Peyer's patch (tissue), 4 donors: ENCODE measurements at regions not wholly inside any gene's neighbourhood (a gene's known extent, or its start where the extent isn't known, plus 50 kb on each side); places are given as distances from the start of the nearest gene placed in this dataset.
A peak's percentile ranks its signal among the peaks of the same experiment; 100 is the strongest.

ENCODE experiments used
- DNase-seq, 3 donors: peaks; one replicate each; pipeline ENCODE4 v3.0.0-alpha.2; 2017 to 2019
- H3K27ac ChIP-seq, 4 donors: fragments of 200-600 bp; sonication (generic); one replicate each; pipeline ENCODE4 v1.5.1; 2016 to 2019
- H3K27me3 ChIP-seq, 2 donors: fragments of 200-600 bp; sonication (generic); one replicate each; pipeline ENCODE4 v1.5.1; 2019
- H3K36me3 ChIP-seq, 3 donors: fragments of 200-600 bp; sonication (generic); one replicate each; pipeline ENCODE4 v1.5.1; 2016 to 2019
- H3K4me1 ChIP-seq, 4 donors: fragments of 200-600 bp; sonication (generic); one replicate each; pipeline ENCODE4 v1.5.1; 2016 to 2019
- H3K4me3 ChIP-seq, 4 donors: fragments of 200-600 bp; sonication (generic); 1 replicate in 3 of 4; 2 replicates in 1 of 4; pipeline ENCODE4 v1.5.1; 2016 to 2019; ENCODE audit warnings: mild to moderate bottlenecking in 1 of 4
- H3K9me3 ChIP-seq, 4 donors: fragments of 200-600 bp; sonication (generic); one replicate each; pipeline ENCODE4 v1.5.1; 2016 to 2019; ENCODE audit warnings: mild to moderate bottlenecking in 1 of 4
- CTCF ChIP-seq, 6 experiments: fragments of 450-650 bp in 4 of 6; fragments of 200-600 bp in 2 of 6; sonication (generic) in 1 of 6; IDR thresholded peaks; one replicate each; pipeline ENCODE4 v1.5.1; 2017 to 2019; ENCODE audit warnings: antibody characterized with exemption in 6 of 6, mild to moderate bottlenecking in 3 of 6, moderate library complexity in 1 of 6
- POLR2A ChIP-seq, 2 donors: fragments of 450-650 bp; IDR thresholded peaks; one replicate each; pipeline ENCODE4 v1.5.1; 2017; ENCODE audit warnings: antibody characterized with exemption in 2 of 2, mild to moderate bottlenecking in 2 of 2, moderate library complexity in 2 of 2

DNA sequence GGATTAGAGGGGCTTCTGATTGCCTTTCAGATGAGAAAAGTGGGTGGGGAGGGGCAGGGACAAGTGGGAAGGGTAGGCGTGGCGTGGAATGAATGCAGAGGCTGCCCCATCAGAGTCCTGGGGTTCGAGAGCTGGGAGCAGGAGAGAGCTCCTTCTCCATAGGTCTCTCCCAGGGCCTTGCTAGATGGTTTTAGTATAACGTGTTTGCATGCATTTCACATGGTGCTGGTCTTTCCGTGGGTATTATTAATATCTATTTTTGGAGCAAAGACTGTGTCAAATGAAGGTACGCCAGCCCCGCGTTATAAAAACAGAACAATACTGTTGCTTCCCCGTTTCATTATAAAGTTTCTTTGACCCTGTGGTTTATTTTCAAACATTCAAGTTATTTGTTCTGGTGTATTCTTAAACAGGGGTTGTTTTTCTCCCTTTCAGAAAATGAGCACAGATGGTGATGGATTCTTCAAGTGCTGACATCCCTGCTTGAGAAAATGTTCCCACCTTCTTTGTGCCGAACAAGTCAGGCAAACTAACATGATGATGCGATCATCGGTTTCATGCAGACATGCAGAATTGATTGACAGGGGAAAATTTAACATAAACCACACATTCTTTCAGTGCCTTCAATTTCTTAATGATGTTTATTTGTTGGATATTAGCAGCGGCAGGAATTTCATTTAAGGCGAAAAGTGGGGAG is 62.1 kb upstream of the ZNF536 start:
- TF ChIP-seq CTCF (IDR thresholded peaks at IDR 0.05) (no peak), POLR2A (IDR thresholded peaks at IDR 0.05) (no peak)
- Histone ChIP-seq H3K27ac (no peak overlapping the region), H3K9me3 (no peaks in the 10 kb centered on the region), H3K4me1 (no peaks in the 10 kb centered on the region), H3K36me3 (no peaks in the 10 kb centered on the region), H3K27me3 (no peaks in the 10 kb centered on the region), H3K4me3 (no peak overlapping the region)
- no peak for DNase-seq

DNA sequence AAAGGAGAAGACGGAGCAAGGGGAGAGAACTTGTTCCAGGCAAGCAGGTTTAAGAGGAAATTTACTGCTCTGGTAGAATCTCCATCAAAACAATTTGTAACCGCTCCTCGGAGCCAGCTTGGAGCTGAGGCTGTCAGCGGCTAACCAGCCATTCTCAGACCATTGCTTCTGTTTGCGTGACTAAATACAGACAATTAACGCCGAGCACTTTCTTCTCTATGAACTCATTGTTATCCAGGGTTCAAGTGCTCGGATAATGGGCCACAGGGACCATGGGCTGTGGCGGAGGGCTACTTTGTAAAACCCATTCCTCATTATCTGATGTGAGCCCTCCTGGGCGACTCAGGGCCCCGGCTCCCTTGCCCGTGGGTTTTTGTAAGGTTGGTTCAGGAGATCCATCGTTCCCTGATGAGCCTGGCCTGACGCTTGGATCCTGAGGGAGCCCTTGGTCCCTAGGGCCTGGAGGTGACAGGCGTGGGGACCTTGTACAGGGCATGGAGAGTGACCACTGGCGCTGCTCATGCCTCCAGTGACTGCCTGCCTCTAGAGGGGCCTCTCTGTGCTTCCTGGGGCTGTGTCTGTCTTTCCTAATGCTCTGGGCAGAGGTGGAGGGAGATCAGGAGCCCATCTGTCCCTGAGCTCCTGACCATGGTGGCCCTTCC is 61.5 kb upstream of the ZNF536 start:
- no peaks in the 10 kb centered on the region for H3K27me3 ChIP-seq
- no peaks in the 10 kb centered on the region for H3K9me3 ChIP-seq
- TF ChIP-seq POLR2A (IDR thresholded peaks at IDR 0.05) = no peak
- TF ChIP-seq CTCF (IDR thresholded peaks at IDR 0.05) = no peak
- H3K4me3 ChIP-seq = no peak overlapping the region
- DNase-seq = peak in 1 of 3 donors; percentile 20
- H3K36me3 ChIP-seq = no peaks in the 10 kb centered on the region
- no peak overlapping the region for H3K27ac ChIP-seq
- H3K4me1 ChIP-seq = no peaks in the 10 kb centered on the region

DNA sequence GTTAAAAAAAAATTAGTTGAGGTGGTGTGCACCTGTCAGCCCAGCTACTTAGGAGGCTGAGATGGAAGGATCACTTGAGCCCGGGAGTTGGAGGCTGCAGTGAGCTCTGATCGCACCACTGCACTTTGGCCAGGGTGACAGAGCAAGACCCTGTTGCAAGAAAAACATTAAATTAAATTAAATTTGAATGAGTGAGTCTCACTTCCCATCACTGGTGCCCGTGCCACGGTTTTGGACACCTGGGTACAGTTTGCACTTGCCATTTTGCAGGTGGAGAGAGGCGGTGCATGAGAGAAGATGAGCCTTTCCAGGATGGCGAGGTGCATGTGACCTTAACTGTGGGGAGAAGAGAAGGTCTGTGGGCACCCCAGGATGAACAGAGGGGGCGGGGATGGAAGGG is 60.3 kb upstream of the ZNF536 start:
- H3K27me3 ChIP-seq = no peaks in the 10 kb centered on the region
- H3K9me3 ChIP-seq = no peaks in the 10 kb centered on the region
- no peak overlapping the region for H3K27ac ChIP-seq
- no peaks in the 10 kb centered on the region for H3K4me1 ChIP-seq
- H3K4me3 ChIP-seq = no peak overlapping the region
- TF ChIP-seq CTCF (IDR thresholded peaks at IDR 0.05) (no peak), POLR2A (IDR thresholded peaks at IDR 0.05) (no peak)
- no peaks in the 10 kb centered on the region for H3K36me3 ChIP-seq
- no peak for DNase-seq

- no peaks in the 10 kb centered on the region for H3K4me1 ChIP-seq
- H3K36me3 ChIP-seq = no peaks in the 10 kb centered on the region
- H3K27ac ChIP-seq = no peak overlapping the region
- TF ChIP-seq POLR2A (IDR thresholded peaks at IDR 0.05) (no peak), CTCF (IDR thresholded peaks at IDR 0.05) (no peak)
- peak in 1 of 3 donors; percentile 35 for DNase-seq
- H3K9me3 ChIP-seq = no peaks in the 10 kb centered on the region
- H3K27me3 ChIP-seq = no peaks in the 10 kb centered on the region
- H3K4me3 ChIP-seq = no peak overlapping the region
Measured at GRCh38 chr19:30312582-30313352, 59.4 kb upstream of the ZNF536 start.

DNA sequence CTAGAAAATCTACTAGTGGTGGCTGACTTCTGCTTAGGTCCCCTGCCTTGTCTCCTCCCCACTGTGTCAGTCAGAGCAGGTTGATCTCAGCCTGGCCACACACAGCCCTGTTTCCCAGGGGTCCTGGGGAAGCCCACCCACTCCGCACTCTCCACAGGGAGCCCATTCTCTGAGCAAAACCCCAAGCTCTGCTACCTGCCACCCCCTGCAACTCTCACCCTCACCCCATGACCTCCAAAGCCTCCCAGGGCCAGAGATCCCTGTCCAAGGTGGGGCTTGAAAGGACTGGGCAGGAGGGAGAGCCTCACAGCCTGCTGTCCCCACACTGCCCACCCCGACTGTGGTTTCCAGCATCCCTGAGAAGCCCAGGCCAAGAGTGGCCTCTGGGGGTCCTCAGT is 58.8 kb upstream of the ZNF536 start:
- H3K4me1 ChIP-seq = no peaks in the 10 kb centered on the region
- TF ChIP-seq POLR2A (IDR thresholded peaks at IDR 0.05) (no peak), CTCF (IDR thresholded peaks at IDR 0.05) (no peak)
- no peaks in the 10 kb centered on the region for H3K9me3 ChIP-seq
- no peaks in the 10 kb centered on the region for H3K27me3 ChIP-seq
- peak in 1 of 3 donors; percentile 21 for DNase-seq
- no peak overlapping the region for H3K27ac ChIP-seq
- no peaks in the 10 kb centered on the region for H3K36me3 ChIP-seq
- no peak overlapping the region for H3K4me3 ChIP-seq
